ENCODE measurements at regions not wholly inside any gene's neighbourhood (a gene's known extent, or its start where the extent isn't known, plus 50 kb on each side); places are given as distances from the start of the nearest gene placed in this dataset.

GRCh38 chrX:40502688-40503087 is 78.1 kb upstream of the ATP6AP2 start:
- peaks cover 0 to 2% (median 0%) of the 10 kb centered on the region in 3 donors for H3K9me3 Mint-ChIP-seq
- no peaks in the 10 kb centered on the region for H3K36me3 Mint-ChIP-seq
- no peak overlapping the region for H3K4me3 Mint-ChIP-seq
- peaks cover 6% of the 10 kb centered on the region for H3K27me3 Mint-ChIP-seq
- no peak overlapping the region for H3K27ac Mint-ChIP-seq
- H3K4me1 Mint-ChIP-seq = peaks cover 0 to 2% (median 0%) of the 10 kb centered on the region in 3 donors

GRCh38 chrX:40501164-40501855 is 79.5 kb upstream of the ATP6AP2 start:
- H3K9me3 Mint-ChIP-seq = peaks cover 0 to 2% (median 0%) of the 10 kb centered on the region in 3 donors
- no peaks in the 10 kb centered on the region for H3K36me3 Mint-ChIP-seq
- H3K27ac Mint-ChIP-seq = no peak overlapping the region
- H3K4me1 Mint-ChIP-seq = peaks cover 0 to 2% (median 0%) of the 10 kb centered on the region in 3 donors
- H3K27me3 Mint-ChIP-seq = peaks cover 8% of the 10 kb centered on the region
- H3K4me3 Mint-ChIP-seq = no peak overlapping the region

- Mint-ChIP-seq H3K36me3 (no peaks in the 10 kb centered on the region), H3K4me1 (no peaks in the 10 kb centered on the region), H3K27me3 (peaks cover 12% of the 10 kb centered on the region), H3K27ac (no peak overlapping the region), H3K9me3 (peaks cover 0 to 3% (median 0%) of the 10 kb centered on the region in 3 donors), H3K4me3 (peak overlapping the region in 1 of 4 donors; percentile 54)
Observed at GRCh38 chrX:40496728-40497127, 84.0 kb upstream of the ATP6AP2 start.

GRCh38 chrX:40495659-40496058 is 85.1 kb upstream of the ATP6AP2 start:
- Mint-ChIP-seq H3K27ac (no peak overlapping the region), H3K4me3 (no peak overlapping the region), H3K27me3 (peaks cover 11% of the 10 kb centered on the region), H3K9me3 (peaks cover 0 to 3% (median 0%) of the 10 kb centered on the region in 3 donors), H3K36me3 (no peaks in the 10 kb centered on the region), H3K4me1 (no peaks in the 10 kb centered on the region)

DNA sequence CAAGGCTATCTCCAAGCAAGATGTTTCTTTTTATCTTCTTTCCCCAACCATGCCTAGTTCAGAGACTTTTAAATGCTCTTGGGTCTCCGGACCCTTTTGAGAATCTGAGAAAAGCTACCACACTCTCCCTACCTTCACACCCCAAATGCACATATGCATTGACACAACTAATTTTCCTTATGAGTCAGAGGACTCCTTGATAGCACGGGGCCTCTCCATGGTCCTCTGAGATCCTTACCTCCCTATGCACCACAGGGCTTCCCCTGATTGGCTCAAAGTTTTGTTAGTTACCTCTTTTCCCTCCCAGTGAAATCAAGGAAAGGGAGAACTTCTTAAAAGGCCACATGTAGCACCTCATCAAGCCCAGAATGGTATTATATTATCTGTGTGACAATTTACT is 86.8 kb upstream of the ATP6AP2 start:
- H3K27me3 Mint-ChIP-seq = peaks cover 17% of the 10 kb centered on the region
- no peak overlapping the region for H3K27ac Mint-ChIP-seq
- H3K4me3 Mint-ChIP-seq = peak overlapping the region in 1 of 4 donors; percentile 19
- H3K9me3 Mint-ChIP-seq = peaks cover 0 to 2% (median 0%) of the 10 kb centered on the region in 3 donors
- H3K36me3 Mint-ChIP-seq = no peaks in the 10 kb centered on the region
- no peaks in the 10 kb centered on the region for H3K4me1 Mint-ChIP-seq

GRCh38 chrX:40488296-40488695 is 92.5 kb upstream of the ATP6AP2 start:
- Mint-ChIP-seq H3K36me3 (no peaks in the 10 kb centered on the region), H3K27ac (no peak overlapping the region), H3K9me3 (peaks cover 3 to 12% (median 5%) of the 10 kb centered on the region in 3 donors), H3K4me1 (no peaks in the 10 kb centered on the region), H3K4me3 (no peak overlapping the region), H3K27me3 (peaks cover 14% of the 10 kb centered on the region)

GRCh38 chrX:40485973-40486372 is 94.8 kb upstream of the ATP6AP2 start:
- Mint-ChIP-seq H3K36me3 (no peaks in the 10 kb centered on the region), H3K27ac (no peak overlapping the region), H3K4me1 (no peaks in the 10 kb centered on the region), H3K27me3 (peaks cover 10% of the 10 kb centered on the region), H3K4me3 (no peak overlapping the region), H3K9me3 (peaks cover 3 to 12% (median 7%) of the 10 kb centered on the region in 3 donors)

DNA sequence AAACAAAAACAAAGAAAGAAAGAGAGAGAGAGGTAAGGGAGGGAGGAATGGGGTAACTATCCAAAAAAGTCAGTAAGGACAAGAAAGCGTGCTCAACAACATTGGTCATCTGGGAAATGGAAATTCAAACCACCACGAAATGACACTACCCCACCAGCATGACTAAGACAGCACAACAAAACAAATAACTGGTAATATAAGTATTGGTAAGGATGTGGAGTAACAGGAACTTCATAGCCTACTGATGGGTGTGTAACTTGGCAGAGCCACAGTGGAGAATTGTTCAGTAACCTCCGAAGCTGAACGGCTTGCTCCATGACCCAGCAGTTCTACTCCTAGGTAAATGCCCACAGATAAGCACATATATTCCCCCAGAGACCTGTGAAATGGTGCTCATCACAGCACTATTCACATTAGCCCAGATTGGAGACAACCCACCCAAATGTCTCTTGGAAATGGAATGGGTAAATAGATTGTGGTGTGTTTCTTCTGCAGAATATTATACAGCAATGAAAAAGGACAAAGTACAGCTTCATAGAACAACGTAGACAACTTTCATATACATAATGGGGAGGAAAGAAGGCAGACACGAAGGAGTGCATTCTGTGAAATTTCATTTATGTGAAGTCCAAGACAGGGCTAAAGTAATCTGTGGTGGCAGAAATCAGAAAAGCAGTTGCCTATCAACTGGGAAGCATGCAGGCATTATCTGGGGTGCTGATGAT is 95.5 kb upstream of the ATP6AP2 start:
- no peak overlapping the region for H3K27ac Mint-ChIP-seq

DNA sequence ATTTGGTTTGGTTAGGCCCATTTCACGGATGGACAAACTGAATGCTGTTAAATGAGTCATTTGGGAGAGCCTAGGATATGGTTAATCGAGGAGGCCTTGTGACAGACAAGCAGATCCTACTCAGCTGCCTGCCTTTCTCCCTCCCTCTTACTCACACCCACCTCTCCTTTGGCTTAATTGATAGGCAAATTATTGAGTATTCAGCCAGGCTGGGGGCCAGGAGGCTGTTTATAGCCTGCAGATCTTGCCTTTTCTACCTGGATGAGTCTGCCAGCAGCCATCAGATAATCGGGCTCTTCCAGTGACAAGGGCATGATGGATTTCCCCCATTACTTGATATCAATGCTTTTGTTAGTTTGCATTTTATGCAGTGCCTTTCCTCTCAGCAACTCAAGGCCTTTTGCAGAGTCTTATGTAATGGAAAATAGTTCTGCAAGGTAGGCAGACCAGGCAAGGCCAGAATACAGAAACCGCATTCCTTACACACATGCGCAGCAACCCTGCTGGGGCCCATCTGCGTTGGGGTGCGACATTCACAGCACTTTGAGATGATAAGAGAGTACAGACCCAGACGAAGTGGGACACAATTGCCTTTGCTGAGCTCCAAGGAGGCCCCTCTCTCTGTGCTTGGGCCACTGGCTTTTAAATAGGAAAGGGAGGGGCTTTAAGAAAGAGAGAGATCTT is 96.2 kb upstream of the ATP6AP2 start:
- Mint-ChIP-seq H3K4me1 (no peaks in the 10 kb centered on the region), H3K27me3 (peaks cover 16% of the 10 kb centered on the region), H3K9me3 (peaks cover 3 to 12% (median 10%) of the 10 kb centered on the region in 3 donors), H3K4me3 (no peak overlapping the region), H3K36me3 (no peaks in the 10 kb centered on the region), H3K27ac (no peak overlapping the region)

More for the DNA sequence above, 95.5 kb upstream of the ATP6AP2 start:
- H3K27me3 Mint-ChIP-seq = peaks cover 10% of the 10 kb centered on the region
- no peaks in the 10 kb centered on the region for H3K36me3 Mint-ChIP-seq
- peaks cover 3 to 12% (median 10%) of the 10 kb centered on the region in 3 donors for H3K9me3 Mint-ChIP-seq
- no peak overlapping the region for H3K4me3 Mint-ChIP-seq
- H3K4me1 Mint-ChIP-seq = no peaks in the 10 kb centered on the region

- Mint-ChIP-seq H3K27ac (no peak overlapping the region), H3K9me3 (peaks cover 3 to 12% (median 10%) of the 10 kb centered on the region in 3 donors), H3K4me3 (no peak overlapping the region), H3K36me3 (no peaks in the 10 kb centered on the region), H3K4me1 (no peaks in the 10 kb centered on the region), H3K27me3 (peaks cover 11% of the 10 kb centered on the region)
Observed at GRCh38 chrX:40483502-40483901, 97.3 kb upstream of the ATP6AP2 start.

DNA sequence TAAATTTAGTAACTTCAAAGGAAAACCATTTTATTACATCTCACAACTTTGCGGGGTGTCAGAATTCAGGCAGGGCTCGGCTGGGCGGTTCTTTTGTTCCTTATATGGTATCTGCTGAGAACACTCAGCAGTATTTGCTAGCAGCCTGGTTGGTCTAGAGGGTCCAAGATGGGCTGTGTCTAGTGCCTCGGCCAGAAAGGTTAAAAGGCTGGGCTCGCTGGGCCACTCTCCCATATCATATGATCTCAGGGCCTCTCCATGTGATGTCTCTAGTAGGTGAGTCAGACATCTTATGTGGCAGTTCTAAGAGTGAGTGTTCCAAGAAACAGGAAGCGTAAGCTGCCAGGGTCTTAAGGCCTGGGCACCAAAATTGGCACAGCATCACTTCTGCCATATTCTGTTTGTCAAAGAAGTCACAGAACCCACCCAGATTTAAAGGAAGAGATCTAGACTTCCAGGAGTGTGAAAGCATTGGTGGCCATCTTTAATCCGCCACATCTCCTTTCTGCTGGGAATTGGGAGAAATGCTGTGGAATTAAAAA is 100.9 kb upstream of the ATP6AP2 start:
- H3K27ac Mint-ChIP-seq = no peak overlapping the region
- peaks cover 20% of the 10 kb centered on the region for H3K27me3 Mint-ChIP-seq
- H3K9me3 Mint-ChIP-seq = peaks cover 0 to 5% (median 0%) of the 10 kb centered on the region in 3 donors
- H3K36me3 Mint-ChIP-seq = no peaks in the 10 kb centered on the region
- no peaks in the 10 kb centered on the region for H3K4me1 Mint-ChIP-seq
- H3K4me3 Mint-ChIP-seq = no peak overlapping the region

DNA sequence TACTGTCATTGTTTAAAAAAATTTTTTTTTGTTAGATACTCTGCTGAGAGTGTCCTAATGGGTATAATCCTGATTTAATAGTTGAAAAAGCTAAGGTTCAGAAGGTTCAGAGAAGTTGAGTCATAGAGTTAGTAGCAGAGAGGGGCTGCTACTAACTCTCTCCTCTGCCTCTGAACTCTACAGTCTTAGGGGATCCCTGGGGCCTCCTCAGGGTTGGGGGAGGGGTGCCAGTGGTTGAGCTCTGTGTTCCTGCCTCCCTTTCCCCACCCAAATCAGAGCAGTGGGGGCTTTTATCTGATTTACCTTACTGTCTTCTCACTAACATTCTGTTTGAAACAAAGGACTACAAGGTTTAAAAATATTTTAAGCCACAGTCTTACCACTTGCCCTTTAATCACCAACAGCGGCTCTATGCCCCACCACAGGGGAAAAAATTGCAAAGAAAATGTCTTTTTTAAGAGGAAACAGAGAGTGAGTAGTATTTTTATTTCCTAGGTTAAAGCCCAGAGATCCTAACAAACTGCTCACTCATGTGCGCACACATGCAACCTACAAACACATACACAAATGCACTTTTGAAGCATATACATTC is 102.2 kb upstream of the ATP6AP2 start:
- H3K36me3 Mint-ChIP-seq = no peaks in the 10 kb centered on the region
- peaks cover 20% of the 10 kb centered on the region for H3K27me3 Mint-ChIP-seq
- H3K4me1 Mint-ChIP-seq = peaks cover 0 to 2% (median 1%) of the 10 kb centered on the region in 3 donors
- no peak overlapping the region for H3K27ac Mint-ChIP-seq
- H3K9me3 Mint-ChIP-seq = peaks cover 0 to 5% (median 0%) of the 10 kb centered on the region in 3 donors
- H3K4me3 Mint-ChIP-seq = no peak overlapping the region

- Mint-ChIP-seq H3K36me3 (no peaks in the 10 kb centered on the region), H3K27me3 (peaks cover 22% of the 10 kb centered on the region), H3K4me1 (peaks cover 5 to 9% (median 8%) of the 10 kb centered on the region in 3 donors), H3K27ac (no peak overlapping the region), H3K9me3 (peaks cover 0 to 5% (median 0%) of the 10 kb centered on the region in 3 donors), H3K4me3 (no peak overlapping the region)
Observed at GRCh38 chrX:40476958-40477357, 103.8 kb upstream of the ATP6AP2 start.

DNA sequence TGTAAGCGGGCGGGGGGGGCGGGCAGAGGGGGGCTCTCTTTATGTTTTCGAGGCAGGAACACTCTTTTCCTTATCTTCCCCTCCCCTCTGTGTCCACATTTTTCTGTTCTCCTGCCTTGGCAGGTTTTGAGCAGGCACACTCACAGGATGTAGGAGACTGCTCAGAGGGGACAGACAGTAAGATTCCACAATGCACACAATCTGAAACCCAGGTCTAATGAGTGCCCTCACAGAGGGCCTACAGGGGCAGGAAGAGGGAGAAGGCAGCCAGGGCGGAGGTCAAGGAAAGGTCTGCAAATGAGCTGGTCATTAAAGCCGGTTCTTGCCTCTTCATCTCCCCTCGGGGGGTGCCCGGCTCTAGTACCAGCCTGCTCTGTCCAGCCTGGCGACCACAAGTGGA is 106.1 kb upstream of the ATP6AP2 start:
- H3K9me3 Mint-ChIP-seq = no peaks in the 10 kb centered on the region
- H3K36me3 Mint-ChIP-seq = no peaks in the 10 kb centered on the region
- H3K27ac Mint-ChIP-seq = no peak overlapping the region
- peaks cover 5 to 9% (median 8%) of the 10 kb centered on the region in 3 donors for H3K4me1 Mint-ChIP-seq
- no peak overlapping the region for H3K4me3 Mint-ChIP-seq
- H3K27me3 Mint-ChIP-seq = peaks cover 15% of the 10 kb centered on the region
